RWPE2 (cell line): ENCODE measurements at regions not wholly inside any gene's neighbourhood (a gene's known extent, or its start where the extent isn't known, plus 50 kb on each side); places are given as distances from the start of the nearest gene placed in this dataset.

Experiments used
- ATAC-seq: fragments of 200-7000 bp; cut with Tn5 transposase; 3 replicates; pipeline ENCODE4 v1.9.1; 2021; ENCODE audit warnings: low read depth
- DNase-seq: peaks from one replicate; pipeline ENCODE4 v3.0.0-alpha.2; 2020; ENCODE audit warnings: low spot score
- H3K27ac ChIP-seq: fragments of 450-650 bp; 2 replicates; pipeline ENCODE4 v1.5.1; 2017; ENCODE audit warnings: mild to moderate bottlenecking; ENCODE audit not compliant: poor library complexity, severe bottlenecking
- H3K27me3 ChIP-seq: fragments of 250-450 bp; sonication (Bioruptor Pico); 2 replicates; pipeline ENCODE4 v1.5.1; 2021; ENCODE audit warnings: mild to moderate bottlenecking, moderate library complexity; ENCODE audit not compliant: insufficient read depth, poor library complexity, severe bottlenecking
- H3K36me3 ChIP-seq: fragments of 250-450 bp; sonication (Bioruptor Pico); 2 replicates; pipeline ENCODE4 v1.5.1; 2020; ENCODE audit warnings: low read depth, mild to moderate bottlenecking, moderate library complexity
- H3K4me1 ChIP-seq: fragments of 250-450 bp; sonication (Bioruptor Pico); 2 replicates; pipeline ENCODE4 v1.5.1; 2021; ENCODE audit warnings: mild to moderate bottlenecking, moderate library complexity; ENCODE audit not compliant: insufficient read depth, poor library complexity, severe bottlenecking
- H3K4me3 ChIP-seq: fragments of 250-450 bp; sonication (Bioruptor Pico); 2 replicates; pipeline ENCODE4 v1.5.1; 2021; ENCODE audit warnings: mild to moderate bottlenecking, moderate library complexity; ENCODE audit not compliant: severe bottlenecking
- H3K9me3 ChIP-seq: fragments of 250-450 bp; sonication (Bioruptor Pico); 2 replicates; pipeline ENCODE4 v1.5.1; 2021; ENCODE audit warnings: mild to moderate bottlenecking, moderate library complexity; ENCODE audit not compliant: severe bottlenecking
- CTCF ChIP-seq: fragments of 450-650 bp; IDR thresholded peaks from one replicate; pipeline ENCODE4 v1.5.1; 2017; ENCODE audit warnings: mild to moderate bottlenecking, moderate library complexity; ENCODE audit not compliant: poor library complexity, severe bottlenecking

DNA sequence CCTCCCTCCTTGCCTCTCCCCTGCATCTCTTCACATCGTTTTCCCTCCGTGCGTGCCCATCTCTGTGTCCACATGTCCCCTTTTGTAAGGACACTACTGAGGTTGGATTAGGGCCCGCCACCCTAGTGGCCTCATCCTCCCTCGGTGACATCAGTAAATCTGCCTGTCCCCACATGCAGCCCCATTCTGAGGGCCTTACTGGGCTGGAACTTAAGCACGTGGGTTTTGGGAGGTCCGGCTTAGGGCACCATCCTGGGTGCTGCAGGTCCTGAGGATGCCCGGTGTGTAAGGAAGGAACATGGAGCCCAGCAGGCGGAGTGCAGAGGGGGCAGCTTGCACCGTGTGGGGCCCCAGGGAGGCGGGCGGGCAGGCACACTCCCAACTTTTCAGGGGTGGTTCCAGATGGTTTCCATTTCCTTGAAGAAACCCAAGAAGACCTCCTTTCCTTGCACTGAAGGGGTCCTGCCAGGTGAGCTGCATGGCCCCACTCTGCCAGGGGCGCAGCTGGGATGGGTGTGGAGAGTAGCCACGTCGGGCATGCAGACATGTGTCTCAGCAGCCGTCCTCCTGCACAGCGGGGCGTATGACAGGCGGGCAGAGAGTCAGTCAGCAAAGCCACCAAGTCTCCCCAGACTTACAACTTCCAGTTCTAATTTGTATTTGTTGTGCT lies 329.9 kb downstream of the QKI start:
- TF ChIP-seq CTCF = no peak
- Histone ChIP-seq H3K27me3 (no peaks in the 10 kb centered on the region), H3K9me3 (no peaks in the 10 kb centered on the region), H3K36me3 (no peaks in the 10 kb centered on the region), H3K4me3 (no peak overlapping the region), H3K27ac (no peak overlapping the region), H3K4me1 (peaks cover 8% of the 10 kb centered on the region)
- no peak for ATAC-seq
- DNase-seq = no peak

GRCh38 chr6:163743796-163744195 lies 329.3 kb downstream of the QKI start:
- Histone ChIP-seq H3K36me3 (no peaks in the 10 kb centered on the region), H3K27me3 (no peaks in the 10 kb centered on the region), H3K27ac (no peak overlapping the region), H3K4me3 (no peak overlapping the region), H3K9me3 (no peaks in the 10 kb centered on the region), H3K4me1 (peaks cover 8% of the 10 kb centered on the region)
- ATAC-seq (no peak), DNase-seq (no peak)
- no peak for TF ChIP-seq CTCF

- ATAC-seq (no peak), DNase-seq (no peak)
- Histone ChIP-seq H3K27me3 (no peaks in the 10 kb centered on the region), H3K36me3 (no peaks in the 10 kb centered on the region), H3K9me3 (no peaks in the 10 kb centered on the region), H3K27ac (no peak overlapping the region), H3K4me1 (peaks cover 8% of the 10 kb centered on the region), H3K4me3 (no peak overlapping the region)
- TF ChIP-seq CTCF = no peak
These were observed 327.3 kb downstream of the QKI start for GRCh38 chr6:163741743-163742363.

- peaks cover 8% of the 10 kb centered on the region for H3K4me1 ChIP-seq
These were observed 326.8 kb downstream of the QKI start for GRCh38 chr6:163741342-163741741.

More at GRCh38 chr6:163741342-163741741, 326.8 kb downstream of the QKI start:
- H3K9me3 ChIP-seq = no peaks in the 10 kb centered on the region
- DNase-seq = no peak
- no peaks in the 10 kb centered on the region for H3K27me3 ChIP-seq
- H3K4me3 ChIP-seq = no peak overlapping the region
- no peak for ATAC-seq
- no peak for TF ChIP-seq CTCF
- no peak overlapping the region for H3K27ac ChIP-seq
- no peaks in the 10 kb centered on the region for H3K36me3 ChIP-seq
